ENCODE measurements at regions not wholly inside any gene's neighbourhood (a gene's known extent, or its start where the extent isn't known, plus 50 kb on each side); places are given as distances from the start of the nearest gene placed in this dataset.

GRCh38 chr1:217313096-217313495 lies 317.8 kb downstream of the GPATCH2 start (continued):
- no peak for TF ChIP-seq SKIL (IDR thresholded peaks at IDR 0.05; ENCODE audit: low read depth, poor library complexity, severe bottlenecking)
- TF ChIP-seq MTA3 (IDR thresholded peaks at IDR 0.05; ENCODE audit: borderline replicate concordance, low read length): no peak
- TF ChIP-seq RAD51 (IDR thresholded peaks at IDR 0.05): no peak
- TF ChIP-seq ELK1 (IDR thresholded peaks at IDR 0.05; ENCODE audit: low read depth, low read length): no peak
- TF ChIP-seq FOS (IDR thresholded peaks at IDR 0.05; ENCODE audit: borderline replicate concordance, extremely low read depth, insufficient read length): no peak
- no peak for TF ChIP-seq ZNF207 (IDR thresholded peaks at IDR 0.05; ENCODE audit: borderline replicate concordance)
- no peak for TF ChIP-seq REST (IDR thresholded peaks at IDR 0.05; ENCODE audit: low read depth, low read length)

Measured in GM12878 (cell line).